Stomach (tissue), 4 donors: ENCODE measurements at regions not wholly inside any gene's neighbourhood (a gene's known extent, or its start where the extent isn't known, plus 50 kb on each side); places are given as distances from the start of the nearest gene placed in this dataset.

ENCODE experiments used
- POLR2A ChIP-seq, 4 donors: fragments of 450-650 bp; IDR thresholded peaks; one replicate each; pipeline ENCODE4 v1.6.1; 2016; ENCODE audit warnings: antibody characterized with exemption in 4 of 4, control low read depth in 2 of 4, mild to moderate bottlenecking in 1 of 4, moderate library complexity in 1 of 4
- POLR2AphosphoS5 ChIP-seq, 3 donors: sonication (generic); formaldehyde crosslinking; IDR thresholded peaks; one replicate each; pipeline ENCODE4 v1.6.1; 2016; ENCODE audit warnings: antibody characterized with exemption in 3 of 3
- TF ChIP-seq, protein P1 (sequence below), 7 experiments: fragments of 450-650 bp in 4 of 7; fragments of 200-600 bp in 3 of 7; sonication (generic) in 3 of 7; IDR thresholded peaks; one replicate each; pipeline ENCODE4 v1.5.1; 2016 to 2019; ENCODE audit warnings: antibody characterized with exemption in 7 of 7, control low read depth in 2 of 7, mild to moderate bottlenecking in 1 of 7

DNA sequence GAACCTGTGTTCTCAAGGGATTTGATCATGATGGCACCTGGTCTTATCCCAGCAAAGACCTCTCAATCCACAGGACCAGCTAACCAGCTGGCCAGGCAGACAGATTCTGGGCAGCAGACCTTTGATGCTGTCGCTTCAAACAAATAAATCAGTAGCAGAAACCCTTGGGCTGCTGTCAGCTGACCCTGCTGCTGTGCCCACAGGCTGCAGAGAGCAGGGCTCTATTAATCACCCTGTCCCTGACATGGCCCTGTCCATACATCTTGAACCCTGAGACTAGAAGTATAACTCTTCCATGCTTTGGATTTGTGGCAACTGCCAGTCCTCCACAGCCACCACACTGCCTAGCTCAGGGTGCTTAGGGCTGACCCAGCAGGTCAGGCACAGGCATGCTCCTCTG lies 244.1 kb upstream of the PODXL start:
- TF ChIP-seq POLR2AphosphoS5 (IDR thresholded peaks at IDR 0.05) (no peak), POLR2A (IDR thresholded peaks at IDR 0.05) (no peak)
- TF ChIP-seq, protein P1, sequence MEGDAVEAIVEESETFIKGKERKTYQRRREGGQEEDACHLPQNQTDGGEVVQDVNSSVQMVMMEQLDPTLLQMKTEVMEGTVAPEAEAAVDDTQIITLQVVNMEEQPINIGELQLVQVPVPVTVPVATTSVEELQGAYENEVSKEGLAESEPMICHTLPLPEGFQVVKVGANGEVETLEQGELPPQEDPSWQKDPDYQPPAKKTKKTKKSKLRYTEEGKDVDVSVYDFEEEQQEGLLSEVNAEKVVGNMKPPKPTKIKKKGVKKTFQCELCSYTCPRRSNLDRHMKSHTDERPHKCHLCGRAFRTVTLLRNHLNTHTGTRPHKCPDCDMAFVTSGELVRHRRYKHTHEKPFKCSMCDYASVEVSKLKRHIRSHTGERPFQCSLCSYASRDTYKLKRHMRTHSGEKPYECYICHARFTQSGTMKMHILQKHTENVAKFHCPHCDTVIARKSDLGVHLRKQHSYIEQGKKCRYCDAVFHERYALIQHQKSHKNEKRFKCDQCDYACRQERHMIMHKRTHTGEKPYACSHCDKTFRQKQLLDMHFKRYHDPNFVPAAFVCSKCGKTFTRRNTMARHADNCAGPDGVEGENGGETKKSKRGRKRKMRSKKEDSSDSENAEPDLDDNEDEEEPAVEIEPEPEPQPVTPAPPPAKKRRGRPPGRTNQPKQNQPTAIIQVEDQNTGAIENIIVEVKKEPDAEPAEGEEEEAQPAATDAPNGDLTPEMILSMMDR (IDR thresholded peaks at IDR 0.05) = no peak
